SIG-M5 treated with dmso at 0.1 percent for 504 hours (cell line): ENCODE measurements at regions not wholly inside any gene's neighbourhood (a gene's known extent, or its start where the extent isn't known, plus 50 kb on each side); places are given as distances from the start of the nearest gene placed in this dataset.

Source experiments
- DNase-seq: peaks from one replicate; lab custom pipeline; 2025; ENCODE audit not compliant: unreplicated experiment; lab: John Stamatoyannopoulos, UW

DNA sequence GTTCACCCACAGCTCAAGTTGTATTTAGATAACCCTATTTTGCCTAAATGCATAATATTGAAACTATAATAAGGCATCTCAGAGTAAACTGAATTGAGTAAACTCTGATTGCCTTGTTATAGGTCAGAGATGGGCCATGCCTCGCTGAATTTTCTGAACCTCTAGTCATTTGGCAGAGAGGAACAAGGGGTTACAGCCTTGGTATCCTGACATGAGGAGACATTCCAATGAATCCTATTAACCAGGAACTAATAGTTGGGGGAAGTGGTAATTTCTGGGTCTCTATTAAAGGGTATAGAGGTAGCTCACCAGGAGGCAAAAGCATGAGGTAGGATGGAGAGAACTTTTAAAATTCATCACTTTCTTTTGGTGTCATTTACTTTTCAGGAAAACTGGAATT is 227.4 kb upstream of the CHST9 start:
- no peak for DNase-seq

DNA sequence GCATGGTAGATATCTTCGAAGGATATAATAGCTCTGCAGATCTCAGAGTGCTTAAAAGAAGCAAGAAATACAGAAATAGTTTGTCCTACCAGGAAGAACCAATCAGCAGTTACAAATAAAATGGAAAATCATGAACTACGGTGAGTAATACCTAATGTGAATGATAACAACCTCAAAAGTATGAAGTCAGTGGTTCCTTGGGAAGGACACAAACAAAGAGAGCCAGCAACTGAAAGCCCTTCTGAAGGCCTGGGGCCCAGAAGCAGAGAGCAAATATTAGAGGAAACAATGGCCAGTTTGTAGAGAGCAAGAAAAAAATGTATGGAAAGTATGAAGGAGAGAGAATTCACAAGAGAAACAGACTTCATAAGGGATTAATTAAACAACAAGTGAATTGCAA is 226.8 kb upstream of the CHST9 start:
- no peak for DNase-seq

DNA sequence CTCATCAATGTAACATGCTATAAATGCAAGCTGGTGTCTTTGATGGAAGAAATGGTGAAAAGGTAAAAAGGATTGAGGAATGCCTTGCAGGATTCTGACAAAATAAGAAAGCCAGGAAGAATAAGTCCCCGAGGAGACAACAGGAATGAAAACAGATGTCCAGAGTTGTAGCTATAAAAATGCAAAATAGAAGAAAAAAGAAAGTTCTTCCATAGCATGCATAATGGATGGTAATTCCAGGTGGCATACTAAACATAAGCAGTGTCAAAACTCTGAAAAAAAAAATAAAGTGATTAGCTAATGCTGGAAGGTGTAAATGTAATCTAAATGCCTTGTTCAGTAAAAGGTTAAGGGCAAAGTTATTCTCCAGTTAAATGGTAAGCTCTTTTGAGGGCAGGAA is 225.9 kb upstream of the CHST9 start:
- no peak for DNase-seq

DNA sequence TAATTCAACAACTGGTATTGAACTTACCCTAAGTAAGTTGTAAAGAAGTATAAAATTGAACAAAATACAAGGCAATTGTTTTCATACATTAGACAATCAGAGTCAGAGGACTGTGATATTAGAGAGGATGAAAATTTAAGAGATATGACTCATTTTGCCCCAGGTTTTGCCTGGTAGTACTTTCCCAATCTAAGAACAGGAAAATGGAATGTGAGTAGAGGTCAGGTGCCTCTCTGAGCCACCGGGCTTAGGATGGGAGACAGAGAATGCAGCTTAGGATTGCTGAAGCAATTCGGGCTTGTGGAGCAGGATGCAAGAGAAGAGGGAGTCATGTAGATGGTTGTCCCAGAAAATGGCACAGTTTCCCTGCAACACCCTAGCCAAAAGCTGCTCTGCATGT is 219.7 kb upstream of the CHST9 start:
- DNase-seq: no peak

DNA sequence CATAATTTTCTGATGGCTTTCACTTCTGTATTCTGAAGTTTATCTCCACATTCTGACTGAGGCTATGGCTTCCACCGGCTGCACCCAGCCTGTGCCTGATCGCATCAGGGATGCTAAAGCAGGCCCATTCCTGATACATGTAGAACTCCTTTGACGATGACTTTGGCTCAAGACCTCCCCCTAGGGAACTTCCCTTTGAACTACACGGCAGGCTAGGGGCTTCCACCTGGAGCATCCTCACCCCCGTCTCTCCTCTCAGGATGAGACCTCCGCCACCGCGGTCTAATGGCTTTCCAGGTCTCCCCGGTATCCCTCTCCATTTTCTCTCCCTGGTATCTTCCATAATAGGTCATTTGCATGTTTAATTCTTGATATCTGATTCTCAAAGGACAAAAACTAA is 214.9 kb upstream of the CHST9 start:
- no peak for DNase-seq

DNA sequence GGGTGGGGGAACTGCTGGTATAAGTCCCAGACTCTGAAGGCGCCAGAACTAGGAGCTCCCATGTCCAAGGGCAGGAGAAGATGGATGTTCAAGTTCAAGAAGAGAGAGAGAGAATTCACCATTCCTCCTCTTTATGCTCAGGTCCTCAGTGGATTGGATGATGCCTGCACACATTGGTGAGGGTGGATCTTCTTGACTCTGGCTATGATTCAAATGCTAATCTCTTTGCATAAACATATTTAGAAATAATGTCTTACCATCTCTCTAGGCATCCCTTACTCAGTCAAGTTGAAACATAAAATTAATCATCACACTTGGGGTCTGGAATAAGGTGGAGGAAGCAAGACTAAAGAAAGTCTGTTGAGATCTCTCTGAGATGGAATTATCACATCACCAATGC is 210.6 kb upstream of the CHST9 start:
- no peak for DNase-seq

DNA sequence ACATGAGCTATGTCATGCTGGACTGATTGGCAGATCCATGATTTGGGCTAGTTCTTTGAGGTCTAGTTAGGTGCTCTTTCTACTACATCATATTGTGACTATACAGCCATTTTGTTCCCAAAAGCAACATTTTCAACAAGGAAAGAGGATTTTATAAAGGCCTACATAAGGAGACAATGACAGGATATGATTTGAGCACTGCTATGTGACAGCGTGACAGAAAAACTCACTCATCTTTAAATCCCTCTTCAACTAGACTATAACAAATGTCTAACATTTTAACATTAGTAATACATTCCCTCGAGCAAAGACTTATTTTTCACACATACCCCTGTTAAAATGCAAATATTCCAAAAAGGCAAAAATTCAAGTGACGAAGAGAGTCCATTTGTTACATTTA is 209.6 kb upstream of the CHST9 start:
- DNase-seq: no peak

DNA sequence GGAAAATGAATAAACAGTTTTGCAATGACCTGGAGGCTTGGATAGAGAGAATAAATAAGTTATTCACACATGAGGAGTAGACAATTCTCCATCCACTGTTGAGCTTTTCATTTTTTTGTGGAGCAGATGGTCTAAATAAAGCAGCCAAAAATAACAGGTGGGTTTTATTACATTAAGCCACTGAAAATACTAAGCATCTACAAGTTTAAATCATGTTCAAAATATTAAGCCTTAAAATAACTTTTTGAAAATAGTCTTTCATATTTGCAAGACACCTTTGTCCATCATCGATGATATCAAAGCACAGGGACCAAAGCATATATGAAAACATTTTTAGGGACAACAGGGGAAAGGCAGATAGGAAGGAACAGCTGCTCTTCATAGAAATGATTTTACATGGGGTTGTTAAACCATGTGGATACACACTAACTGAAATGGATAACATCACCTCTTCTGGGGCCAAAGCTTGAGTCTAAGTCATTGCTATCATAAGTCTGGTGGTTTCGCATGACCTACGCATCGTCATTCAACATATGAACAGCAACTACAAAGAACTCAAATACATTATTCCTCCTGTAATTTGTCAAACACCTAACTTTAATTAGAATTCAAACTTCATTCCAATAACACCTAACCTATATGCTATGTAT is 197.6 kb upstream of the CHST9 start:
- DNase-seq: no peak

DNA sequence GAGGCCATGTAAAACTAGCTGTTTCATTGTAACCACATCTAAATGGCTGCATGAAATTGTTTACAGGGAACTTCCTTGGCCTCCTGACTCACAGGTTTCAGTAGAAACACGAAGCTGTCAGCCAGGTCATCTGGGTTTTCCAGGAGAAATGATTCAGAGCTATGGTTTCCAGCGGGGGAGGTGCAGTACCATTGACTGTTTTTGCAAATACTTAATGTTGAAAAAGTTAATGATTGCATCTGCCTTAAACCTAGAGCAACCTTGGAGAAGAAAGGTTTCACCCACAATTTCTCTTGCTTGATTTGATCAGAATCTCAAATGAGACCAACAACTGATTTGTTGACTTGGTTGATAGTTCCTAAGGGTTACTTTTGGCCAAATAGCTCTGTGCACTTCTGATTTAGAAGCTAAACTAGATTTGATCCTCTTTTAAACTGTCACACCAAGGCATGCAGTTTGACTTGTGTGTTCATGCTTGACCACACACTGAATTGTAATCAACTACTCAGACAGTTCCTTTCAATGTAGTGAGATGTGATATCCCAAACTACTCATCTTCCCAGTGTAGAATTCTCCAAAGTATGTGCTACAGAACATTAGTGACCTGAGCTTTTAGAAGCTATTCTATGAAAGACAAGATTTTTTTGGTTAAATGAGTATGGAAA is 193.5 kb upstream of the CHST9 start:
- DNase-seq: no peak

DNA sequence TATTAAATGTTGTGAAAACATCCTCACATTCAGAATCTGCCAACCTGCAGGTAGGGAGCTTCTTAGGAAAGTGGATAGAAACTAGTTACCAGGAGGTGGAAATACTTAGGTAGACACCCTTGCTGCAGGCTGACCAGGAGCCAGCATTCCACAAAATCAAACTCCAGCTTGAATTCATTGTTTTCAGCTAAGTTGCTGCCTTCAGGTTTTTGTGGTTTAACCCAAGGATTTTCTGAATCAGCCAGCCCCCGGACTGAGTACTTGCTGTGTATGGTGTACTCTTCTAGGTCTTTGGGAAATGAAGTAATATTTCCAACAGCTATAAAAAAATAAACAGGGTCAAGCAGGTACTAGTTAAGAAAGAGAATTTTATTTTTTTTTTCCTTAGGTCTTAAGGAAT is 192.1 kb upstream of the CHST9 start:
- no peak for DNase-seq

DNA sequence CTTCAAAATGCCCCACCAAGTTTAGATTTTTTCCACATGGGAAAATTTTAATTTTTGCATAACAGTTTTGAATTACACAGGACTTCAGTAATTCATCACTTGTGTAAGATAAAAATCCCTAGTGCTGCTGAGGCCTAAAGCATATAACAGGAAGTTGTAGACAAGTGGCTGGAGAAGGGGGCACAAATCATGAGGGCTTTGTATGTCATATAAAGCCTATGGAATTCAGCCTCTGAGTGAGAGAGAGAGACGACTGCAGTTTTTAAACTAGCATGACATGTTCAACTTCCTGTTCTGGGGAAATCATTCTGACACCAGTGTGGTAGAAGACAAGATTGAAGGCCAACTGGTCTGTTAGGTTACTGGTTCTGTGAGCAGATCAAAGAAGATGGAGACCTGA is 187.3 kb upstream of the CHST9 start:
- DNase-seq: no peak

DNA sequence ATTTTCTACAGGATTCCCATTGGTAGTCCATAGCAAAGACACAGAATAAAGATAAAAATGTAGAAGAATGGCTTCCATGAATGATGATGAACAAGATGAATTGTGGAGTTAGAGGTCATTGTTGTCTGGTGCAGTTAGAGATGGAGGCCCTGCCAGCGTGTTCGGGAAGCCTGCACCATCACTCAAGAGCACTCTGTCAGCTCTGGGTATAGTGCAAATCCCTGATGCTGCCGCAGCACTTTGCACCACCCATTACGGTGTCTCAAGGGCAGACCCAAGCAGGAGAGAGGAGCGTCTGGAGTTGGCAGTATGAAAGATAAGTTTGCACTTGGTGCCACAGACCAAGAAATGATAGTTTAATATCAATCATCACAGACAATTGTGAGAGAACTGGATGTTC is 181.6 kb upstream of the CHST9 start:
- DNase-seq: no peak

DNA sequence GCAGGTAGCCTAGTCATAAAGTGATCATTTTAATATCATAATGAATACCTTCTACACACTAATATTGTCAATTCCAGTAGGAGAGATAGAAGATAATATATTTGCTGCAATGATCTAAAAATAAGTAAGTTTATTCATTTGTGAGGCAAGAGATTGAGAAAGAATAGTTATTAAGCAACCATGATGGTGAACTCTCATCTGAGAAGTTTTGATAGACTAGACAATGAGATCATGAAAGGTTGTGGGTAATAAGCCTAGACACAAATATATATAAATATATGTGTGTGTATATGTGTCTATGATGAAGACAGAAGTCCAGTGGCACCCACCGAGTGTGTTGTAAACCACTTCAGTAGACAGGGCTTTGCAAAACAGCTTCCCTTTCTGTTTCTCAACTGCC is 181.0 kb upstream of the CHST9 start:
- DNase-seq: no peak

DNA sequence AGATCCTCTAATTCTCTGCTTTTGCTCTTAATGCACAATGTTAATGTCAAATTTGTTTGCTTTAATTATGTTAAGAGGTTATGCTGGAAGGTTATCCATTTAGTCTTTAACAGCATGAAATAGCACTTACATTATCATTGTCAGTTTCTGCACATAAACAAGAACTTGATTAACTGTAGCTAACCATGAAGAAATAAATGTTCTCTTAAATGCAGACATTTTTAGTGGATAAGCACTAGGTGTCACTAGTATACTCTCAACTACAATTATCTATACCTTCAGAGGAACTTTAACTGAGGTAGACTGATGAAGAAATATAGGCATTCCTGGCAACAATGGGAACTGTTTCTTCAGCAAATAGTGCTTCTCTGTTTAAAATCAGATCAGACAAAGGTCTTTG is 178.8 kb upstream of the CHST9 start:
- DNase-seq: peak; percentile 27

DNA sequence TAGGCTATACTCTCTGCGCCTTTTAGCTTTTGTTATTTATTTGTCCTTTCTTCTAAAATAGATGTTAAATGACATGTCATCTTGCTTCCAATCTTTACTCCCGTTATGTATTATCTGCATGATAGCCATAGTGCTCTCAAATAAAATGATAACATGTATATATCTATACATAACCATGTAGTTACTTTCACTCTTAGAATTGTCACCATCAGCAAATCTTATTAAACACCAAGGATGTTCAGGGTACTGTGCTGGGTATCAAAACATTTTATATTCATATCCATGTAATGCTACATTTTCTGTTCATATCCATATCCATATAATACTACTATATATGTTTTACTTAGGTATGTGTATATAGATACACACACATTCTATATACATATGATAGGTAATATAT is 176.4 kb upstream of the CHST9 start:
- DNase-seq: no peak

DNA sequence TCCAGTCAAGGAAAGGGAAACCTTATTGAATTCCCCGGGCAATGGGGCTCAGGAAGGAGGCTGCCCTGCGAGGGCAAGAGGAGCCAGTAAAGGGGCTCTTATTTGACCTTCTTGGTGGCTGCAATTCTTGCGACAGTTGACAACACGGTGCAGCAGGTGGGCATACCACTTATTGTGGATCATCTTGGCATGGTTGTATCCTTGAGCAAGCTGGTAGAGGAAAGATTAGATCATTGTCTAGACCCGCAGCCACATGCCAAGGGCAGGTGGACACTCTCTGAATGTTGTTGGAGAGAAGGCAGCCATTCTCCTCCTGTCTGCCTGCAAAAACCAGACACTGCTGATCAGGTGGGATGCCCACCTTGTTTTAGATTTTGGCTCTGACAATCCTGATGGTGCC is 170.2 kb upstream of the CHST9 start:
- DNase-seq: no peak

DNA sequence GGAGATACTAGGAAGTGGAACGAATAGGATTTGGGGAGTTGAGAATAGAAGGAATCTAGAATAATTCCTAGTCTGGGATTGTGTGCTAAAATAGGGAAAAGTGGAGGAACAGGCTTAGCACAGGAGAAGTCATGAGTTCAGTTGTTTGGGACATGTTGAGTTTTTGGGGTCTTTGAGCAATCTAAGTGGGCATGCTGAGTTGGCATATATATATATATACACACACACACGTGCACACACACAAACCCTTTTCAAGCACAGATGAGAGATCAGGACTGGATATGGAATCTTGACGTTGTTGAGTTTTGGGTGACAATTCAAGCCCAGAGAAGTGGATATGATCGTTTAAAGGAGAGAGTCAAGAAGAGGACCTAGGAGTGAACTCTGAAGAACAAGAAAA is 168.2 kb upstream of the CHST9 start:
- no peak for DNase-seq

DNA sequence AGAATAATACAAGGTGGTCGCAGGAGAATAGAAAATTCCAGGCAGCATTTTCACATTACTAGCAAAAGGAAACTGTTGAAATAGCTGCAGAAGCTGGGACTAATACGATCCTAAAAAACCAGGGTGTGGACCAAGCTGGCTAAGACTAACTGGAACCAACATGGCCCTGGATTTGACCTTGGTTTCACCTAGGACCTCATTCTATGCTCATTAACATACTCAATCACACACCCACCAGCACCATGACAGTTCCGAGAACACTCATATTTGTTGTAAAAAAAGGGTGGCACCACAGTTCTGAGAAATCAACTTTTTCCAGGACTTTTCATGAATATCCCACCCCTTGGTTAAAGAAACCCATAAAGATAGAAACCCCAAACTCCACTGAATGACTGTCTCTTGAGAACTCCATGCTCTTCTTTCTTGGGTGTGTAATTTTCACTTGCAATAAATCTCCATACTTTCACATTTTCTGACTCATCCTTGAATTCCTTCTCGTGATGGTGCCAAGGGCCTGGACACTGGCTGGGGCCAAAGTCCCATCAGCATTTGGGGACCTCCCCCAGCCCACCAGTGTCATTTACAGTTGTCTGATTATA is 164.3 kb upstream of the CHST9 start:
- DNase-seq: no peak

DNA sequence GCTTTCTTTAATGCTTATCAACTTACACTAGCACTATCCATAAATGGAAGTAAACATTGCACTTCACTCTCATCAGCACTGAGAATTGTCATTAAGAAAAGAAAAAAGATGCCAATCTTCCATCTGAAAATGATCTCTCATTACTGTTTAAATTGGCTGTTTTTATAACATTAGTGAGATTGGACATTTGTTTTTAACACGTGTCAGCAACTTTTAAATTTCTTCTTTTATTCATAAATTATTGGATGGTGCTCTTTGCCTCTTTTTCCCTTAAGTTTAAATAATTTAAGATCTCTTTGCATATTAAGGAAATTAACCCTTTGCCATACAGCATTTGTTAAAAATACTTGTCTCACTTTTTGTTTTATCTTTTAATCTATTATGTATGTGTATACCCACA is 146.5 kb upstream of the CHST9 start:
- DNase-seq: no peak

DNA sequence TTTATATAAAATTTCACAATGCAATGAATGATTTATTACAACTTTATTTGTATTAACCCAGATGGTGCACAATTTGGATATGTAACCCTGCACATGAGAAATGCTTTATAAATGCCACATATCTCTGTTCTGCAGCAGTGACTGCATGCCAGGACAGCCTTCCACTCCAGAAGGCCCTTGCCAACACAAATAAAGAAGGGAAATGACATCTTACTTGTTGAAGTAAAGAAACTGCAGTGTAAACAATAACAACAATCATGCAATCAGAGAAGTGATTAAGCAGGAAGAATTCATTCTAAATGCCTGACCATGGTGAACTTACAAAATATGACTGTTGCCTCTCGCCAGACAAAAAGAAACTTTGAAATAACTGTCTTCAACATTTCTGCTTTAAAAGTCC is 129.9 kb upstream of the CHST9 start:
- no peak for DNase-seq

DNA sequence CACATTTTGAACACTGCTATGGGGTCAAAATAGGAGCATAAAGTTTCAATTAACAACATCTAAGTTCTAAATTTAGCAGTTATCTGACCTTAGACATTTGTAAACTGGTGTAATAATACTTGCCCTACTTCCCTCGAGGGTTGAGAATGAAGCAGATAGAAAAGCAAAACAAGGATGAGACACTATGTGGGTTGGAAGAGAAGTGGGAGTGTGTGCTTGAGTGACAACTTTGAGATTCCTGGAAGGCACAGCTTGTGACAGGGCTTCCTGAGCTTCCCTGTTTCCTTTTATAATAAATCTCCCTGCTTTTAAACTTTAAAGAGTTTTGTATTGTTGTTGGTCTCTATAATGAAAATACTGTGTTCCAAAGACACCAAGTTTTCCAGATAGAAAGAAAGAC is 128.6 kb upstream of the CHST9 start:
- DNase-seq: no peak

DNA sequence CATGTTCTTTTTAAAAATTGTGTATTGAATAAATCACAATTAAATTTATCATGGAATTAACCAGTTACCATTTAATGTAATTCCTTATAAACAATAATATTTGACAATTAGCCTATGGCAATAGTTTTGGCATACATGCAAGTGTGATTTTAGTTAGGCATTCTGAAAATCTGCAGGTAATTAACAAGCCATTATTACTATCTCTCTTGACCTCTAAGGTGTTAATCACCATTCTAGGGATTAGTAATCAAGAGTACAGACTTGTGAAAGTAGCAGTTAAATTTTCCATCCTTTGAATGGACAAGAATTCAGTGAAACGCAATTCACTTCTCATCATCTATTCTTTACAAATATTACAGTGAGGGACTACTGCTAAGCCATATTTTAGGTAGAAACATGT is 127.7 kb upstream of the CHST9 start:
- no peak for DNase-seq

DNA sequence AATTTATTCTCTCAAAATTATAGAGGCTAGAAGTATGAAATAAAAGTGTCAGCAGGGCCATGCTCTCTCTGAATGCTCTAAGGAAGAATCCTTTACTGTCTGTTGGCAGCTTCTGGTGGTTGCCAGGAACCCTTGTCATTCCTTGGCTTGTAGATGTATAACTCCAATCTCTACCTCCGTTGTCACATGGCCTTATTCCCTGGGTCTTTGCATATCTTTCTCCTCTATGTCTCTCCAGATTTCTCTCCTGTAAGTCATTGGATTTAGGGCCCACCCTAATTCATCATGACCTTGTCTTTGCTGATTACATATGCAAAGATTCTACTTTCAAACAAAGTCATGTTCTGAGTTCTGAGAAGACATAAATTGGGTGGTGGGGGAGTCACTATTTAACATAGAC is 127.0 kb upstream of the CHST9 start:
- DNase-seq: no peak
